Stomach (tissue), 4 donors: ENCODE measurements at regions not wholly inside any gene's neighbourhood (a gene's known extent, or its start where the extent isn't known, plus 50 kb on each side); places are given as distances from the start of the nearest gene placed in this dataset.

Experiments used
- CTCF ChIP-seq, 7 experiments: fragments of 450-650 bp in 4 of 7; fragments of 200-600 bp in 3 of 7; sonication (generic) in 3 of 7; IDR thresholded peaks; one replicate each; pipeline ENCODE4 v1.5.1; 2016 to 2019; ENCODE audit warnings: antibody characterized with exemption in 7 of 7, control low read depth in 2 of 7, mild to moderate bottlenecking in 1 of 7
- POLR2A ChIP-seq, 4 donors: fragments of 450-650 bp; IDR thresholded peaks; one replicate each; pipeline ENCODE4 v1.6.1; 2016; ENCODE audit warnings: antibody characterized with exemption in 4 of 4, control low read depth in 2 of 4, mild to moderate bottlenecking in 1 of 4, moderate library complexity in 1 of 4

GRCh38 chrX:23269923-23270322 is 64.7 kb upstream of the PTCHD1 start:
- TF ChIP-seq CTCF (IDR thresholded peaks at IDR 0.05) (no peak), POLR2A (IDR thresholded peaks at IDR 0.05) (no peak)
